HEK293 (cell line): ENCODE measurements at regions not wholly inside any gene's neighbourhood (a gene's known extent, or its start where the extent isn't known, plus 50 kb on each side); places are given as distances from the start of the nearest gene placed in this dataset.

Experiments used
- CTCF ChIA-PET: fragments of 350-600 bp; formaldehyde crosslinking; extraction: SDS; loops from one replicate; lab custom pipeline; 2021; ENCODE audit warnings: antibody characterized with exemption; lab: Yijun Ruan, JAX
- POLR2A ChIA-PET: fragments of 300-600 bp; formaldehyde crosslinking; extraction: SDS; loops from one replicate; lab custom pipeline; 2020; ENCODE audit warnings: antibody characterized with exemption, inconsistent platforms; lab: Yijun Ruan, JAX
- H3K27ac ChIP-seq: fragments of 200-500 bp; sonication (Bioruptor generic); 2 replicates; pipeline ENCODE4 v1.5.1; 2014; ENCODE audit warnings: low read depth, low read length, control low read depth, inconsistent platforms; ENCODE audit errors: extremely low read depth
- H3K36me3 ChIP-seq, 2 experiments: fragments of 200-500 bp in 1 of 2; sonication (Bioruptor generic) in 1 of 2; 1 replicate in 1 of 2; 2 replicates in 1 of 2; pipeline ENCODE4 v1.5.1; 2014 to 2017; ENCODE audit warnings: inconsistent platforms in 2 of 2, low read length in 2 of 2; ENCODE audit not compliant: control insufficient read depth in 2 of 2, insufficient read depth in 1 of 2
- H3K4me1 ChIP-seq: fragments of 200-500 bp; sonication (Bioruptor generic); 2 replicates; pipeline ENCODE4 v1.5.1; 2014; ENCODE audit warnings: mild to moderate bottlenecking, low read length, inconsistent platforms; ENCODE audit not compliant: control insufficient read depth, insufficient read depth
- H3K4me3 ChIP-seq: 2 replicates; pipeline ENCODE4 v1.5.1; 2011; ENCODE audit warnings: low read depth, mild to moderate bottlenecking, control low read depth, low read length, moderate library complexity
- H3K9me3 ChIP-seq: fragments of 200-500 bp; sonication (Bioruptor generic); 2 replicates; pipeline ENCODE4 v1.5.1; 2014; ENCODE audit warnings: low read depth, low read length, inconsistent platforms; ENCODE audit not compliant: control insufficient read depth, insufficient read depth
- IKZF3 ChIP-seq: fragments of 450-650 bp; IDR thresholded peaks from 2 replicates; pipeline ENCODE4 v1.5.0; 2018; ENCODE audit warnings: missing biosample characterization, mild to moderate bottlenecking, missing genetic modification characterization, moderate library complexity
- REPIN1 ChIP-seq: fragments of 450-650 bp; formaldehyde crosslinking; IDR thresholded peaks from 2 replicates; pipeline ENCODE4 v1.5.1; 2017; ENCODE audit warnings: missing biosample characterization, missing genetic modification characterization, low read depth
- SCRT1 ChIP-seq: fragments of 450-650 bp; formaldehyde crosslinking; IDR thresholded peaks from 2 replicates; pipeline ENCODE4 v1.5.1; 2016; ENCODE audit warnings: missing biosample characterization, missing genetic modification characterization, borderline replicate concordance
- WT1 ChIP-seq: fragments of 450-650 bp; formaldehyde crosslinking; IDR thresholded peaks from 2 replicates; pipeline ENCODE4 v1.5.1; 2016; ENCODE audit warnings: missing biosample characterization, missing genetic modification characterization
- ZNF157 ChIP-seq: fragments of 450-650 bp; formaldehyde crosslinking; IDR thresholded peaks from 2 replicates; pipeline ENCODE4 v1.5.1; 2016; ENCODE audit warnings: missing biosample characterization, missing genetic modification characterization
- ZNF18 ChIP-seq: fragments of 450-650 bp; formaldehyde crosslinking; IDR thresholded peaks from 2 replicates; pipeline ENCODE4 v1.5.1; 2016; ENCODE audit warnings: missing biosample characterization, missing genetic modification characterization
- ZNF248 ChIP-seq: fragments of 450-650 bp; formaldehyde crosslinking; IDR thresholded peaks from 2 replicates; pipeline ENCODE4 v1.5.1; 2017; ENCODE audit warnings: missing biosample characterization, missing genetic modification characterization
- ZNF266 ChIP-seq: fragments of 450-650 bp; formaldehyde crosslinking; IDR thresholded peaks from 2 replicates; pipeline ENCODE4 v1.5.1; 2016; ENCODE audit warnings: missing biosample characterization, missing genetic modification characterization, low read depth
- ZNF274 ChIP-seq, 2 experiments: fragments of 200-500 bp in 1 of 2; fragments of 450-650 bp in 1 of 2; sonication (Bioruptor generic) in 1 of 2; formaldehyde crosslinking in 1 of 2; IDR thresholded peaks; 2 replicates each; pipeline versions ENCODE4 v1.5.1 to v1.6.1; 2014 to 2016; ENCODE audit warnings: borderline replicate concordance in 1 of 2, inconsistent platforms in 1 of 2, low read length in 1 of 2, missing biosample characterization in 1 of 2, missing genetic modification characterization in 1 of 2
- ZNF324 ChIP-seq: fragments of 450-650 bp; formaldehyde crosslinking; IDR thresholded peaks from 2 replicates; pipeline ENCODE4 v1.5.1; 2016; ENCODE audit warnings: missing biosample characterization, missing genetic modification characterization
- ZNF433 ChIP-seq: fragments of 450-650 bp; formaldehyde crosslinking; IDR thresholded peaks from 2 replicates; pipeline ENCODE4 v1.5.1; 2016; ENCODE audit warnings: missing biosample characterization, missing genetic modification characterization, low read depth
- ZNF623 ChIP-seq: fragments of 450-650 bp; formaldehyde crosslinking; IDR thresholded peaks from 2 replicates; pipeline ENCODE4 v1.5.1; 2016; ENCODE audit warnings: missing biosample characterization, missing genetic modification characterization
- ZNF629 ChIP-seq: fragments of 450-650 bp; formaldehyde crosslinking; IDR thresholded peaks from 2 replicates; pipeline ENCODE4 v1.5.1; 2017; ENCODE audit warnings: missing biosample characterization, missing genetic modification characterization
- ZNF654 ChIP-seq: fragments of 450-650 bp; formaldehyde crosslinking; IDR thresholded peaks from 2 replicates; pipeline ENCODE4 v1.5.1; 2016; ENCODE audit warnings: low read depth, missing biosample characterization, missing genetic modification characterization
- ZNF791 ChIP-seq: fragments of 450-650 bp; formaldehyde crosslinking; IDR thresholded peaks from 2 replicates; pipeline ENCODE4 v1.5.1; 2016; ENCODE audit warnings: missing biosample characterization, missing genetic modification characterization
- ZNF792 ChIP-seq: fragments of 450-650 bp; formaldehyde crosslinking; IDR thresholded peaks from 2 replicates; pipeline ENCODE4 v1.5.1; 2016; ENCODE audit warnings: missing biosample characterization, missing genetic modification characterization
- ZSCAN23 ChIP-seq: fragments of 450-650 bp; formaldehyde crosslinking; IDR thresholded peaks from 2 replicates; pipeline ENCODE4 v1.5.1; 2016; ENCODE audit warnings: missing biosample characterization, missing genetic modification characterization
- TF ChIP-seq, protein P1 (sequence below): sonication (generic); formaldehyde crosslinking; IDR thresholded peaks from 2 replicates; pipeline ENCODE4 v1.8.1; 2022; ENCODE audit warnings: mild to moderate bottlenecking, moderate library complexity, missing genetic modification reagents
- TF ChIP-seq, protein P2 (sequence below): fragments of 450-650 bp; formaldehyde crosslinking; conservative IDR thresholded peaks from 2 replicates; pipeline ENCODE4 v1.5.1; 2016; ENCODE audit warnings: low read depth, missing biosample characterization, missing genetic modification characterization

DNA sequence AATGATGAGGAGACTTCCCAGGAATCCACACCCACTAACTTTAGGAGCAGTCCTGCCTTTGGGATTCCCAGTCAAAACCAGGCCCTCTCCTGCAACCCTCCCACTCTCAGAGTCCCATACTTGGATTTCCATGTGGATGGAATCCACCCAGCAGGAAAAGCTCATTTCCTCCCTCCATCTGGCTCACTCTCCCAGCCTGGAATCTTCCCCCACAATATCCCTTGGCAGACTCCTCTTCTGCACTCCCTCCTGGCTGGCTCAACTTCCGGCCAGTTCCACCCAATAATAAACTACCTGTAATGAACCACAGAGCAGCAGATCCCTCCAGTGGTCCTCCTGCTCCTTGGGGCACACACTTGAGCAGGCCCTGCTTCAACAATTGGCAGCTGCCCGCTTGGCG, 102.8 kb upstream of the EGLN3 start:
- Histone ChIP-seq H3K36me3 (no peaks in the 10 kb centered on the region), H3K27ac (no peak overlapping the region), H3K9me3 (no peaks in the 10 kb centered on the region), H3K4me3 (no peak overlapping the region), H3K4me1 (peaks cover 9% of the 10 kb centered on the region; the same call in 1 of the 2 replicates)
- POLR2A ChIA-PET = no interaction called here
- TF ChIP-seq ZNF266 (tag by site-specific recombination) (no peak), ZNF629 (tag by site-specific recombination) (no peak), ZNF654 (tag by site-specific recombination) (no peak), ZNF623 (tag by site-specific recombination) (no peak), ZNF791 (tag by site-specific recombination) (no peak), ZNF18 (tag by site-specific recombination) (no peak), ZNF274 (IDR thresholded peaks at IDR 0.05; ENCODE audit: low read length) (no peak), ZNF274 (tag by site-specific recombination; IDR thresholded peaks at IDR 0.05; ENCODE audit: borderline replicate concordance) (no peak), ZNF324 (tag by site-specific recombination) (no peak), ZNF433 (tag by site-specific recombination) (no peak)
- CTCF ChIA-PET = interaction anchor here (0.6 kb wide), 1 partner anchor 120 kb away, joined by 3 read pairs; no protein-coding TSS in a partner anchor

GRCh38 chr14:34052658-34053014, 101.8 kb upstream of the EGLN3 start:
- ChIA-PET CTCF (interaction anchor here (0.6 to 1.7 kb wide), 3 partner anchors 46 to 248 kb away, joined by 3 to 7 read pairs (median 3); no protein-coding TSS in a partner anchor), POLR2A (no interaction called here)
- H3K36me3 ChIP-seq = no peaks in the 10 kb centered on the region
- no peaks in the 10 kb centered on the region for H3K9me3 ChIP-seq
- H3K4me3 ChIP-seq = no peak overlapping the region
- peaks cover 9% of the 10 kb centered on the region; the same call in 1 of the 2 replicates for H3K4me1 ChIP-seq
- TF ChIP-seq ZNF623 (tag by site-specific recombination) (peak; percentile 41), IKZF3 (tag by site-specific recombination) (no peak), ZNF248 (tag by site-specific recombination) (no peak), ZNF792 (tag by site-specific recombination) (no peak)
- no peak overlapping the region for H3K27ac ChIP-seq

DNA sequence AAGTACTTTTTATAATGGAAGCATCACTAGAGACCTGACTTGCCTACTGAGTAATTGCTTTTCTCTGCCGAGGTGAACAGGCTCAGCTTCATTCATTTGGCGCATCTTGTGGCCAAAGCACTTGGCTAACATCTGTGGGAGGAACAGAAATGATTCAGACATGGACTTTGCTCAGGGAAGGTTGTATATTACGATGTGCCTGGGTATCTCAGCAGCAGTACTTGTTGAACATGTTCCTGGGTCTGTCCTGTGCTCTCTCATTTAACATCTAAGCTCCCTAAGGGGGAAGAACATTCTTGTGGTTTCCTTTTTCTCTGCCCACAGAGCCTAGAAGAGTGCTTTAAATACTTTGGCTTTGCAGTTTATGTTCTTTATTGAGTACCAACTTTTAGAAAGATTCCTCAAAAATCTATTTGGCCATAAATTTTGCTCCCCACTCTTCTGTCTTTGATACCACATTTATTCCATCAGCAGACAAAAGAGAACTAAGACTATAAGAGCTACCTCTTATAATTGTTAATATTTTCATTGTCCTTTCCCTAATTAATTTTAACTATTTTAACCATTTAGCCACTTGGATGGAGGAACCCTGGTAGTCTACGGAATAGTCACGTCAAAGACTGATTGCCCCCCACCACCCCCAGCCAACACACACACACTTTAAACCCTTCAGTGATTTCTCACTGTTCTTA, 101.2 kb upstream of the EGLN3 start:
- H3K27ac ChIP-seq = no peak overlapping the region
- no peaks in the 10 kb centered on the region for H3K36me3 ChIP-seq
- no peaks in the 10 kb centered on the region for H3K9me3 ChIP-seq
- peaks cover 9% of the 10 kb centered on the region; the same call in 1 of the 2 replicates for H3K4me1 ChIP-seq
- POLR2A ChIA-PET = no interaction called here
- H3K4me3 ChIP-seq = no peak overlapping the region
- CTCF ChIA-PET = interaction anchor here (0.6 to 1.7 kb wide), 3 partner anchors 46 to 249 kb away, joined by 3 to 7 read pairs (median 3); no protein-coding TSS in a partner anchor
- TF ChIP-seq ZNF157 (tag by site-specific recombination) (no peak), SCRT1 (tag by site-specific recombination) (no peak), WT1 (tag by site-specific recombination) (no peak), ZSCAN23 (no peak), REPIN1 (tag by site-specific recombination) (no peak)
- TF ChIP-seq, protein P1, sequence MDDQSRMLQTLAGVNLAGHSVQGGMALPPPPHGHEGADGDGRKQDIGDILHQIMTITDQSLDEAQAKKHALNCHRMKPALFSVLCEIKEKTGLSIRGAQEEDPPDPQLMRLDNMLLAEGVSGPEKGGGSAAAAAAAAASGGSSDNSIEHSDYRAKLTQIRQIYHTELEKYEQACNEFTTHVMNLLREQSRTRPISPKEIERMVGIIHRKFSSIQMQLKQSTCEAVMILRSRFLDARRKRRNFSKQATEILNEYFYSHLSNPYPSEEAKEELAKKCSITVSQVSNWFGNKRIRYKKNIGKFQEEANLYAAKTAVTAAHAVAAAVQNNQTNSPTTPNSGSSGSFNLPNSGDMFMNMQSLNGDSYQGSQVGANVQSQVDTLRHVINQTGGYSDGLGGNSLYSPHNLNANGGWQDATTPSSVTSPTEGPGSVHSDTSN (CRISPR knock-in tag) = no peak
- TF ChIP-seq, protein P2, sequence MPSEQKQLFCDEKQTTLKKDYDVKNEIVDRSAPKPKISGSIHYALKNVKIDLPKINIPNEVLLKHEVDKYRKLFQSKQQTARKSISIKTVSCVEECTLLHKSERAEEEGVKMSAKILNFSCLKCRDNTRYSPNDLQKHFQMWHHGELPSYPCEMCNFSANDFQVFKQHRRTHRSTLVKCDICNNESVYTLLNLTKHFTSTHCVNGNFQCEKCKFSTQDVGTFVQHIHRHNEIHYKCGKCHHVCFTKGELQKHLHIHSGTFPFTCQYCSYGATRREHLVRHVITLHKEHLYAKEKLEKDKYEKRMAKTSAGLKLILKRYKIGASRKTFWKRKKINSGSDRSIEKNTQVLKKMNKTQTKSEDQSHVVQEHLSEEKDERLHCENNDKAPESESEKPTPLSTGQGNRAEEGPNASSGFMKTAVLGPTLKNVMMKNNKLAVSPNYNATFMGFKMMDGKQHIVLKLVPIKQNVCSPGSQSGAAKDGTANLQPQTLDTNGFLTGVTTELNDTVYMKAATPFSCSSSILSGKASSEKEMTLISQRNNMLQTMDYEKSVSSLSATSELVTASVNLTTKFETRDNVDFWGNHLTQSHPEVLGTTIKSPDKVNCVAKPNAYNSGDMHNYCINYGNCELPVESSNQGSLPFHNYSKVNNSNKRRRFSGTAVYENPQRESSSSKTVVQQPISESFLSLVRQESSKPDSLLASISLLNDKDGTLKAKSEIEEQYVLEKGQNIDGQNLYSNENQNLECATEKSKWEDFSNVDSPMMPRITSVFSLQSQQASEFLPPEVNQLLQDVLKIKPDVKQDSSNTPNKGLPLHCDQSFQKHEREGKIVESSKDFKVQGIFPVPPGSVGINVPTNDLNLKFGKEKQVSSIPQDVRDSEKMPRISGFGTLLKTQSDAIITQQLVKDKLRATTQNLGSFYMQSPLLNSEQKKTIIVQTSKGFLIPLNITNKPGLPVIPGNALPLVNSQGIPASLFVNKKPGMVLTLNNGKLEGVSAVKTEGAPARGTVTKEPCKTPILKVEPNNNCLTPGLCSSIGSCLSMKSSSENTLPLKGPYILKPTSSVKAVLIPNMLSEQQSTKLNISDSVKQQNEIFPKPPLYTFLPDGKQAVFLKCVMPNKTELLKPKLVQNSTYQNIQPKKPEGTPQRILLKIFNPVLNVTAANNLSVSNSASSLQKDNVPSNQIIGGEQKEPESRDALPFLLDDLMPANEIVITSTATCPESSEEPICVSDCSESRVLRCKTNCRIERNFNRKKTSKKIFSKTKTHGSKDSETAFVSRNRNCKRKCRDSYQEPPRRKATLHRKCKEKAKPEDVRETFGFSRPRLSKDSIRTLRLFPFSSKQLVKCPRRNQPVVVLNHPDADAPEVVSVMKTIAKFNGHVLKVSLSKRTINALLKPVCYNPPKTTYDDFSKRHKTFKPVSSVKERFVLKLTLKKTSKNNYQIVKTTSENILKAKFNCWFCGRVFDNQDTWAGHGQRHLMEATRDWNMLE (tag by site-specific recombination) = no peak
